Astrocyte of the spinal cord (primary cell): ENCODE measurements at regions not wholly inside any gene's neighbourhood (a gene's known extent, or its start where the extent isn't known, plus 50 kb on each side); places are given as distances from the start of the nearest gene placed in this dataset.

Experiments
- DNase-seq: peaks from one replicate; pipeline ENCODE4 v3.0.0; 2011; ENCODE audit warnings: low read depth, low spot score
- H3K4me3 ChIP-seq: 2 replicates; pipeline ENCODE4 v1.5.1; 2011; ENCODE audit warnings: low read depth, mild to moderate bottlenecking, low read length, moderate library complexity
- in situ Hi-C: cut with HindIII; loops from 2 replicates; pipeline ENCODE4 v1.10.0; 2017; ENCODE audit warnings: low sequenced_read_pairs
- TF ChIP-seq, protein P1 (sequence below): IDR thresholded peaks from 2 replicates; pipeline ENCODE4 v1.5.1; 2012; ENCODE audit warnings: low read depth, mild to moderate bottlenecking, low read length, inconsistent platforms

DNA sequence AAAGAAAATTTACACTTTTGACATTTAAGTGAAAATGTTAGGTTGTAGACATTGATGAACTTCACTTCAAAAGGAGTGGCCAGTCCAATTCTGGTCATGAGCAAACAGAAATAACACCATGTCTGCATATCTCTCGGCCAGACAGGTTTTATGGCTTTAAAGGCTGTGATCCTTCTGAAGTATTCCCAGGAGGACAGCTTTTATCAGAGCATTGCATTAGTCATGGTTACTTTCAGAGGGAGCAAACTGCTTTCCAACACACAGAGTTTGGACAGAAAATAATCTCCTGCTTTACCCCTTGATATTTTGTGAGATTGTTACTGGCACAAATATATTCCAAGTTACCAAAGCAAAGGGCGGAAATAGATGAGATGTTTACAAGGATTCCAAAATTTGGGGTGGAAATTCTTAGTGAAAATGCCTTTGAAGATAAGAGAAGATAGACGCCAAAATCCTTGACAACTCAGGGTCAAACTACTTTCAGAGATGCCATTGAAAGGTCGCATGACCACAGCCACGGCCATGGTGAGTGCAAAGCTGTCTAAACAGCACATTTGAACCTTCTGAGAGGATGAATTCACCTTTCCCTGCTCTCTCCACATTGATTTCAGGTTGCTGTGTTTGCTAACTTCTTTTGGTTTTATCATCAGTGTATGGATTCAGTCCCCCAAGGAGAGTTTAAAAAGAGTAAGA, 584.5 kb upstream of the SGCG start:
- no peak for DNase-seq
- TF ChIP-seq, protein P1, sequence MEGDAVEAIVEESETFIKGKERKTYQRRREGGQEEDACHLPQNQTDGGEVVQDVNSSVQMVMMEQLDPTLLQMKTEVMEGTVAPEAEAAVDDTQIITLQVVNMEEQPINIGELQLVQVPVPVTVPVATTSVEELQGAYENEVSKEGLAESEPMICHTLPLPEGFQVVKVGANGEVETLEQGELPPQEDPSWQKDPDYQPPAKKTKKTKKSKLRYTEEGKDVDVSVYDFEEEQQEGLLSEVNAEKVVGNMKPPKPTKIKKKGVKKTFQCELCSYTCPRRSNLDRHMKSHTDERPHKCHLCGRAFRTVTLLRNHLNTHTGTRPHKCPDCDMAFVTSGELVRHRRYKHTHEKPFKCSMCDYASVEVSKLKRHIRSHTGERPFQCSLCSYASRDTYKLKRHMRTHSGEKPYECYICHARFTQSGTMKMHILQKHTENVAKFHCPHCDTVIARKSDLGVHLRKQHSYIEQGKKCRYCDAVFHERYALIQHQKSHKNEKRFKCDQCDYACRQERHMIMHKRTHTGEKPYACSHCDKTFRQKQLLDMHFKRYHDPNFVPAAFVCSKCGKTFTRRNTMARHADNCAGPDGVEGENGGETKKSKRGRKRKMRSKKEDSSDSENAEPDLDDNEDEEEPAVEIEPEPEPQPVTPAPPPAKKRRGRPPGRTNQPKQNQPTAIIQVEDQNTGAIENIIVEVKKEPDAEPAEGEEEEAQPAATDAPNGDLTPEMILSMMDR = no peak
- in situ Hi-C loops = no loop called here
- H3K4me3 ChIP-seq = no peak overlapping the region

DNA sequence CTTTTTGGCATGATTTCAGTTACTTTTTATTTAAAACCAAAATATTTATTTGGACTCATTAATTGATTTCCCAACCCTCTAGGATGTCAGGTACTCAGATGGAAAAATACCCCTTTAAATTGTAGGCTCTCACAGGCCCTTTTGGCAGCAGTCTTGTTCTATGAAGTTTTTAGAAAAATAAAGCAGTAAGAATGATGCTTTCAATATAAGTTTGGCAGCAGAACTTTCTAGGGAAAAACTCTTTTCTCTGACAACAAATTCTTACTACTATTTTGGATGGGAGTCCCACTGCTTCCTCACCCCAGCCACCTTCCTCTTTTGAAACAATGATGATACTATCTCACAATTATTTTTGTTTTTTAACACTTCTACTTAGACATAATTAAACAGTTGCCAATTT, 581.6 kb upstream of the SGCG start:
- no peak for DNase-seq
- H3K4me3 ChIP-seq = no peak overlapping the region
- in situ Hi-C loops = no loop called here
- TF ChIP-seq, protein P1 = no peak

DNA sequence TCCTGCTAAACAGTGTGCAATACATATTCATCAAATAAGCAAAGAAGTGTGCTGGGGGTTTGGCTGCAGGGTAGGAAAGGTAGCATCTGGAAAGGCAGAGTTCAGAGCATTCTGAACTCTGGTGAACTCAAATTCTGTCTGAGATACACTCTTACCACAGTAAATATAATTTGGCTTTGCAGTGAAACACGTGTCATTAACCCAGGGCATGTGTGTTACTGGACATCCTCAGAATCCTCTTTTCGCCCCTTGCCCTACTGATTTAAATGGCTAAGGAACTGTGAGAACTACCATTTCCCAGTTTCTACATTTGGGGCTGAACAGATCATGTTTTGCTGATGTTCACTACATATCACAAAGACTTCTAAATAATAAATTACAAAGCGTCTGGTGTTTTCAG, 562.8 kb upstream of the SGCG start:
- TF ChIP-seq, protein P1 = no peak
- no peak for DNase-seq
- no peak overlapping the region for H3K4me3 ChIP-seq
- in situ Hi-C loops = no loop called here

DNA sequence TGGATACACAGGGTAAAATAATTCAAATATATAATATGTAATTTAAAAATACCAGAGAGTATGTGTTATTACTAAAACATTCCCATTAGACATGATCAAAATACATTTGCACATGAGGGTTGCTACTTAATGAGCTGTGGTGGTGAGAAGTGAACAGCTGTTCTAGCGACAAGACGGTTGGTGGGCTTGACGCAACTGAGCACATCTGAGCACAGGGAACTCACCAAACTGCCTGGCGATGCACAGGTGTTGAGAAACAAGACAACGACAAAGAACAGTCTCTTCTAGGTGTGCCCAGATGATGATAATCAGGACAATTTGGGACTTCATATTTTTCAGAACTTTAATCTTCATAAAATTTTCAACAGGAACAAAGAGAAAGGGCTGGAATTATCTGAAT, 555.1 kb upstream of the SGCG start:
- DNase-seq = no peak
- TF ChIP-seq, protein P1 = no peak
- no peak overlapping the region for H3K4me3 ChIP-seq
- in situ Hi-C loops = no loop called here

DNA sequence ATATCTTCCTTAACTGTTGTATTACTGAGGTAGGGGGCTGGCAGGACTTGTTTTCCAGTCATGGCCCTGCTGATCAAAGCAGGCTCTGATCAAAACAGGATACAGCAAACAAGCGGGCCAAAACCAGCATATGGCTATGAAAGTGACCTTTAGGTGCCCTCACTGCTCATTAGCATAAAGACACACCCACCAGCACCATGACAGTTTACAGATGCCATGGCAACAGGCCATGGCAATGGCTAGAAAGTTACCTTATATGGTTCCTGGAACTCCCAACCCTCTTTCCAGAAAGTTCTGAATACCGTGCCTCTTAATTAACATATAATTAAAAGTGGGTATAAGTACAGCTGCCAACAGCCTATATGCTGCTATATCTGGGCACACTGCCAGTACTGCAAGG, 551.4 kb upstream of the SGCG start:
- in situ Hi-C loops = no loop called here
- TF ChIP-seq, protein P1 = no peak
- no peak overlapping the region for H3K4me3 ChIP-seq
- DNase-seq = no peak

DNA sequence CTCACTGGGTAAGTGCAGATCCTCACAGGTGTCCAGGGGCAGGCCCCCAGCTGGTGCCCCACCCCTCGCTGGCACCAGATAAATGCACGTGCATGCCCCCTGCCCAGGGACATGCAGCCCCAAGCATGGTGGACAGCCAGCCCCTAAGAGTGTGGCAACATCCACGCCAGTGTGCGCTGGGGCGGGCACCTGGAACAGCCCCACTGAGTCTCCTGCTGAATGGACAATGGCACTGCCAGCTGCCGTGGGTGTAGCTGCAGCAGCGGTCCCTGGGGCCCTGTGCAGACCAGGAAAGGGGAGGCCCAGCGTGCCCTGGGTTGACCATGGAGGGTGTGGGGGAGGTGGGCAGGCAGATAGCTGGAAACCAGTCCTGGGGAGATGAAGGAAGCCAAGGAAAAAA, 538.7 kb upstream of the SGCG start:
- TF ChIP-seq, protein P1 = no peak
- no peak overlapping the region for H3K4me3 ChIP-seq
- no peak for DNase-seq
- in situ Hi-C loops = no loop called here
